OCI-LY3 (cell line): ENCODE measurements at regions not wholly inside any gene's neighbourhood (a gene's known extent, or its start where the extent isn't known, plus 50 kb on each side); places are given as distances from the start of the nearest gene placed in this dataset.

Experiments
- CTCF ChIP-seq: fragments of 200-600, 300-600 bp; sonication (generic); IDR thresholded peaks from 2 replicates; pipeline ENCODE4 v1.5.1; 2014; ENCODE audit warnings: antibody characterized with exemption, low read length, low read depth
- EZH2phosphoT487 ChIP-seq: fragments of 200-600 bp; shearing (Covaris generic); IDR thresholded peaks from 2 replicates; pipeline ENCODE4 v1.6.1; 2018; ENCODE audit warnings: antibody characterized with exemption, mixed run types, low read depth

DNA sequence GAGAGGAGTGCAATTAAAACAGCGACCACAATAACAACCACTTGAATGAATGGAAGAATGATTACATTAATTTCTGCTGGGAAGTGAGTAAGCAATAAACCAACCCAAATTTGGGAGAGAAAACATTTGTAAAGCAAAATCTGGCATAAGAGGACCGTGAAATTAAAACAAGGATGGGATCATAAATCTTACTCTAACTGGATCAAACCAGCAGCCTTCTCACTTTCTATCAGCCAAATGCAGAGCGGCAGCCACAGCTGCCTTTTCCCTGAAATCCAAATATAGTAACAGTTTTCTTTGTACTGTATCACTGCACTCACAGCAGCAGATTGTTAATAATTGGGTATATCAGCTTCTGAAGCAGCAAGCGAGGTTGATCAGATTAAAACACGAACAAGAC is 245.2 kb upstream of the REG3G start:
- TF ChIP-seq CTCF (no peak), EZH2phosphoT487 (no peak)
